ENCODE measurements at regions not wholly inside any gene's neighbourhood (a gene's known extent, or its start where the extent isn't known, plus 50 kb on each side); places are given as distances from the start of the nearest gene placed in this dataset.

DNA sequence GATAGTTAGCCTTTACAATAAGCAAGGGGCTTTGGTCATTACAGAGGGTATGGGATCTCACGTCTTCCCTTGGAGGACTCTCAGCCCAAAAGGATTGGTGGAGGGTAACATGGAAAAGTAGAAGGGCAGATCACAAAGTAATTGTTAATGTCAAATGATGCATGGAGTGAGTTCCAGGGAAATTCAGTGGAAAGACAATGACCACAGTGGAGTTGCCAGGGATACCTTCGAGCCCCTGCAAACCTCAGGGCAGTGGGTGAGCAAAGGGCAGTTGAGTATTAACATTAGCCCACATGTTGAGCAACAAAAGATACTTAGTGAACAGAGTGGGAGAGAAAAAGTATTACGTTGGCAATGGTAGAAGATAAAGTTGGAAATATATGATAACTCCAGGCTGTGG lies 593.4 kb upstream of the NR2F2 start:
- TF ChIP-seq CTCF (IDR thresholded peaks at IDR 0.05) (no peak), POLR2A (IDR thresholded peaks at IDR 0.05) (no peak), POLR2AphosphoS5 (IDR thresholded peaks at IDR 0.05) (no peak)

Measured in suprapubic skin (tissue), 4 donors.